NCI-H1105 treated with DMSO at 0.1 percent for 48 hours (cell line): ENCODE measurements at regions not wholly inside any gene's neighbourhood (a gene's known extent, or its start where the extent isn't known, plus 50 kb on each side); places are given as distances from the start of the nearest gene placed in this dataset.
"Not testable (repeated sequence)": the region's sequence is repeated elsewhere in the genome, so short reads cannot be mapped to it uniquely, and the experiment has no call there.

Experiments
- DNase-seq: peaks from one replicate; lab custom pipeline; 2025; lab: John Stamatoyannopoulos, UW

DNA sequence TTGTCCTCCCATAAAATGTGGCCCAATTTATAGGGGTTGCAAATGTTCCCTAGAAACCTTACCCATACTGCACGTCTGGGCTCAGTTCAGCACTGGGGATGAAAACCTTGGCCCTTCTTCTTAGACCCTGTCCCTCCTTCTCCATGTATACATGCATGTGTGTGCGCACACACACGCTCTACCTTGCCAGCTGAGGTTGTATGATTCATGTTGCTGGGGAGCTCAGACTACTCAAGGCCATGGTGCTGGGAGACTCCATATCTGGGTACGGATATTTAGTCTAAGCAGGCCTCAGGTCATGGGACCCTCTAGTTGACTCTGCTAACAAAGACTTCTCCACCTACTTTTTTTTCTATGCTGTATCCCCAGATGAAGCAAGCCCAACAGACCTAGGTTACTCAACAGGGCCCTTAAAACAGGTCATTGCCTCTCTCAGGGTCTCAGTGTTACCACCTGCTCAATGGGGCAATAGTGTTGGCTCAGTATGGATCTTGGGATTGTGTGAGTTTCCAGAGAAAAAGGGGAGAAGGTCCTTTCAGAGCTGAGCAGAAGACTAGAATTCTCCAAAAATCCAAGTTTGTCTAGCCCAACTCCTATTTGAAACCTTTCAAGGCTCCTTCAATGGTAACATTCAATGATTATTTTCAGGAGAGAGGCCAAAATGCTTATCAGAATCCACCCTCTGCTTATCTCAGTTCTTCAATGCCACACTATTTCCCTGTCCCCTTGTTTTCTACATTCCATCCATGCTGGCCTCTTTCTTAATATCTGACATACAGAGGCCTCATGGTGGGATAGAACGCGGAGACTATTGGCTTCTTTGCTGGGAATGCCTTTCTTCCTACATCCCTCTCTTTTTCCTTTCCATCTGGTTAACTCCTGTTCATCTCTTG, 123.6 kb upstream of the PITX1 start:
- no peak for DNase-seq

- no peak for DNase-seq
Measured at GRCh38 chr5:135156715-135157404, 122.8 kb upstream of the PITX1 start.

- no peak for DNase-seq
Measured at GRCh38 chr5:135156337-135156714, 122.3 kb upstream of the PITX1 start.

DNA sequence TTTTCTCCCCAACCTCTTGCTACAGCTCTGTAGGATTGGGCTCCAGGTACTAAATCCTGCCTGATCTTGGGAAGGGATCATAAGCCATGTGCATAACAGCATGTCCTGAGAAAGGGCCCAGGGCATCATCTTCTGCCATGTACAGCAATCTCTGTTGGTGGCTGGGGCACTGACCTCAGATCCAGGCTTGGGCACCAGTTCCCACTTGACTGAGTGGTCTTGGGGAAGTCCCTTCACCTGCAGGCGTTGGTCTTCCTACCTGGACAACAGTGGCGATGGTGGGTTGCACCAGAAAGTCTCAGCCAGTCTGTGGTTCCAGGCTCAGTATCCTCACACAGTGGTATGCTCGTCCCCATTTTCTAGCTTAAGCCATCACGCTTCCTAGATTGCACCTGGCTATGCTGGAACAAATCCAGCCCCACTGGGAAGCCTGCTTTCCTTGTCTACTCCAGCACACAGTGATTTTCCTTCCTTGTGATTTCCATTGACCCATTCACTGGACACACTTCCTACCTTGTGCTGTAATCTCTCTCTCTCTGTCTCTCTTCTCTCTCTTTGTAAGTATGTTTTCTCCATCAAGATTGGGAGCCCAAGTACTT, 121.7 kb upstream of the PITX1 start:
- peak; percentile 6 for DNase-seq

- no peak for DNase-seq
Measured at GRCh38 chr5:135154961-135155360, 120.9 kb upstream of the PITX1 start.

DNA sequence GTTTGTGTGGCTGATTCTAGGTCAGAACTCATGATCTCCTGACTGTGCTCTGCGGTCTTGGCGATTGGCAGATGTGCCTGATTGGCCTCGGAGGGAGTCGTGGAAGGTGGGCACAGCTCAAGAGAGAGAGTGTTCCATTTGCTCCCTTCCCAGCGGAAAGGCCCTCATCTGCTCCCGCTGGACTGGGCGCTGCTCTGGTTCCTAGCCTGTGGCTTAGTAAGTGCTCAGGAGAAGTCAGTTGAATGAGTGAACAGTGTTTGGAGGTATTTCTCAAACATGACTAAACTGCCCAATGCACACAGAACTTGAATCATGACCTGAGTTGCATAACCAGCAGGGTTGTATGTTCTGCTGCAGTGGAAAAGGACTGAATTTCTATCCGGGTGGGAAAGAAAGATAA, 120.2 kb upstream of the PITX1 start:
- DNase-seq: no peak

- DNase-seq: no peak
Measured at GRCh38 chr5:135153661-135154060, 119.6 kb upstream of the PITX1 start.

GRCh38 chr5:135153259-135153658, 119.2 kb upstream of the PITX1 start:
- no peak for DNase-seq

DNA sequence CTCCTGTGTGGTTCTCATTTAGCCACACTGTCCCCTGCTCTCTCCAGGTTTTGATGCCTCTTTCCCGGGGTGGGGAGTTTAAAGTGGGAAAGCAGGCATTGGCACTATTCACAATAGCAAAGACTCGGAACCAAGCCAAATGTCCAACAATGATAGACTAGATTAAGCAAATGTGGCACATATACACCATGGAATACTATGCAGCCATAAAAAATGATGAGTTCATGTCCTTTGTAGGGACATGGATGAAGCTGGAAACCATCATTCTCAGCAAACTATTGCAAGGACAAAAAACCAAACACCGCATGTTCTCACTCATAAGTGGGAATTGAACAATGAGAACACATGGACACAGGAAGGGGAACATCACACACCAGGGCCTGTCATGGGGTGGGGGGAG, 117.6 kb upstream of the PITX1 start:
- not testable (repeated sequence) for DNase-seq

DNA sequence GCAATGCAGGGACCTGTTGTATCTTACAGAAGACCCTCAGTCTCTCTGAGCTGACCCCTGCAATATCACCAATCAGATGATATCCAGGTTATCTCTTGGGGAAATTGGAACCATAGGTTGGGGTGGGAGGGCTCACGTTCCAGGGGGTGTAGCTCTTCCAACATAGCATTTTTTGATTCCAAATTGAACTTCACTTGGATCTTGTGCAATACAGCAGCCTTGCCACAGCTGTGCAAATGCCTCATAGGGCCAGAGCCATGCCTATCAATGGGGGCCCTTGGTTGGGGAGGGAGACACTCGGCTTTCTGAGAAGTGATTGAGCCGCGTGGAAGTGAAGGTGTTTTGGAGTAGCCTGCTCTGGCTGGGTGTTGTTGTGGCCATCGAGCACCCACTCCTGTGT, 117.2 kb upstream of the PITX1 start:
- DNase-seq: no peak

DNA sequence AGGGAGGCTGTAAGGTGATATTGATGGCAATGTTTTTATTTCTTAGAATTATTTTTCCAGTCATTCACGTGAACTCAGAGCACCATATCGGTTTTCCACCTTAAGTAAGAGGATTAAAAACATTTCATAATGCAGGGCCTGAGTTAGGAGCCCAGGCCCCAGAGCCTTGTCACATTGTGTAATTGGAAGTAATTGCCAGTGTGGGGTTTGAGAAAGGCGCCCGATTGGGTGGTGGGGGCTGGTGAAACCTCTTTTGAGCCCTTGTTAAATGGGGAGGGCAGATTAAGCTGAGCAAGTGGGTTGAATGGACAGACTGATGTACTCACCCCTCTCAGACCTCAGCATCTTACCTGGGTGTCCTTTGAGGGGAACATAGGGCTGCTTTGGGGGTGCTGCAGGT, 116.7 kb upstream of the PITX1 start:
- DNase-seq: no peak

DNA sequence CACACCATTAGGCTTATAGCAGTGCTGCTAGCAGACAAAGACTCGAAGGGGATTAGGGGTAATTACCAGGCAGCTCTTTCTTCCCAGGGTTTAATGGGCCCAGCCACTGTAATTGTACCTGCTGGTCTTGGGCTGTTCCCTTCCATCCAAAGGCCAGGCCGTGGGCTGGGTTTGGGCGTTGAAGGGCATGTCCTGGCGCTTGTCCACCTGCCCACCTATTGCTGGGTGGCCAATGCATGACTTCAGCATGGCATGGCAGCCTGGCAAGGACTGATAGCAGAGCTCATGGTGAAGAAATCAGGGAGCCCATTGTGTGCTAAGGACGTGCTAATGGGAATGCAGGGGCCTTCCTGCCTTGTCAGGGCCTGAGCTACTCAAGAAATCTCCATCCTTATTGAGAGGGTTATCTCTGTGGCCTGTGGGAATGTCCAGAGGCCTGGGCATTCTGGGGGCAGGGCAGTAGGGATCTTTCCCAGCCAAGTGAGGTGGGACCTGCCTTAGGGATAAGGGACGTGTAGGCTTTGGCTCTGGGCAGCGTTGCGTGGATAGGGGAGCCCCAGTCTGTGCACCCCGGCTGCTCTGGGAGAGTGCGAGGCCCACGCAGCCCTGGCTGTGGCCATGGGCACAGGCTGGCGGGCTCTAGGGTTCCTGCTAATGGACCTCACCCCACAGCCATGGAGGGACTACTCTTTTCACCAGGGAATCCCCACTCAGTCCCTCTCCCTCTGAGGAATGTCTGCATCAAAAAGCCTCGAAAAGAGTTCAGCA, 116.1 kb upstream of the PITX1 start:
- no peak for DNase-seq

DNA sequence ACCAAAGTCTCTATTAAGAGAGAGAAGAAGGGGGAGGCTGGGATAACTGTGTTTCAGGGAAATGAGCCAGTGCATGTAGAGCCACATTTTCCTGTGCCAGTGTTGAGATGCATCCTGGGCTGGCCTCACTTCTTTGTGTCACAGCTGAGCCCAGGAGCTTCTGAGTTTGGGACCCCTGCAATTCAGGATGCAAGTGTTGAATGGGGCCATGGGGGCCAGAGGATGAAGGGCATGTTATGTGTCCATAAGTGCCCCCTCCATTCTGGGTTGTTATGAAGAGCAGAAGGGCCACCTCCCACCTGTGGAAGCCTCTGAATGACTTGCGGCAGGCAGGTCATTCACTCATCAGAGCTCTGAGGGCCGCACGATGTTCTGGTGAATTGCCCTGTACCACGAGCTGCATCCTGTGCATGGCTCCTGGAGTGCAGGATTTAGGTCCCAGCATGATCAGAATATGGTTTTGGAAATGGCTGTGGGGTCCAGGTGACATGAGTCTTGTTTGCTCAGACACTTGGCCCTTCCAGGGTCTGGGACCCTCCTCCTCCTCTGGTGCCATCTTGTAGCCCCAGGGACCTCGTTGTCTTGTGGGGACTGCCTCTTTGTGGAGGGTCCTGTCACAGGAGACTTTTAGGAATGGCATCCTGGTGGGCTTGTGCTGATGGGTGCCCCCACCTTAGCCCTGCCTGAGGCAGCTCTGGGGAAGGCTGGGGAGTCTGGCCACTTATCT, 115.4 kb upstream of the PITX1 start:
- DNase-seq: no peak

- no peak for DNase-seq
Measured at GRCh38 chr5:135147294-135148090, 113.5 kb upstream of the PITX1 start.

GRCh38 chr5:135145985-135146384, 112.0 kb upstream of the PITX1 start:
- DNase-seq: no peak

GRCh38 chr5:135143682-135144081, 109.7 kb upstream of the PITX1 start:
- DNase-seq: not testable (repeated sequence)

- DNase-seq: no peak
Measured at GRCh38 chr5:135141303-135142268, 107.6 kb upstream of the PITX1 start.

- no peak for DNase-seq
Measured at GRCh38 chr5:135140446-135141204, 106.6 kb upstream of the PITX1 start.
